LoVo (cell line): ENCODE measurements at regions not wholly inside any gene's neighbourhood (a gene's known extent, or its start where the extent isn't known, plus 50 kb on each side); places are given as distances from the start of the nearest gene placed in this dataset.
"Not testable (repeated sequence)": the region's sequence is repeated elsewhere in the genome, so short reads cannot be mapped to it uniquely, and the experiment has no call there.

Source experiments
- DNase-seq: peaks from one replicate; pipeline ENCODE4 v3.0.0-alpha.2; 2016; ENCODE audit warnings: low spot score

- no peak for DNase-seq
Measured at GRCh38 chr9:17083258-17083657, 51.6 kb upstream of the CNTLN start.

GRCh38 chr9:17082343-17083064, 52.3 kb upstream of the CNTLN start:
- DNase-seq = no peak

- no peak for DNase-seq
Measured at GRCh38 chr9:17081814-17082213, 53.0 kb upstream of the CNTLN start.

- no peak for DNase-seq
Measured at GRCh38 chr9:17081351-17081750, 53.5 kb upstream of the CNTLN start.

- no peak for DNase-seq
Measured at GRCh38 chr9:17075758-17076485, 58.9 kb upstream of the CNTLN start.

- DNase-seq = no peak
Measured at GRCh38 chr9:17075146-17075757, 59.6 kb upstream of the CNTLN start.

GRCh38 chr9:17072563-17072962, 62.3 kb upstream of the CNTLN start:
- not testable (repeated sequence) for DNase-seq

GRCh38 chr9:17068671-17069070, 66.2 kb upstream of the CNTLN start:
- no peak for DNase-seq

- no peak for DNase-seq
Measured at GRCh38 chr9:17065062-17065461, 69.8 kb upstream of the CNTLN start.

GRCh38 chr9:17064558-17064957, 70.3 kb upstream of the CNTLN start:
- DNase-seq = no peak

GRCh38 chr9:17063535-17064135, 71.2 kb upstream of the CNTLN start:
- peak; percentile 49 for DNase-seq

- DNase-seq = no peak
Measured at GRCh38 chr9:17062497-17062896, 72.3 kb upstream of the CNTLN start.

GRCh38 chr9:17060450-17060849, 74.4 kb upstream of the CNTLN start:
- DNase-seq = no peak

- no peak for DNase-seq
Measured at GRCh38 chr9:17059465-17059864, 75.4 kb upstream of the CNTLN start.

GRCh38 chr9:17057729-17058128, 77.1 kb upstream of the CNTLN start:
- no peak for DNase-seq

- no peak for DNase-seq
Measured at GRCh38 chr9:17052626-17053025, 82.2 kb upstream of the CNTLN start.

- DNase-seq = no peak
Measured at GRCh38 chr9:17045381-17045940, 89.4 kb upstream of the CNTLN start.

- DNase-seq = no peak
Measured at GRCh38 chr9:17031546-17031945, 103.3 kb upstream of the CNTLN start.

- DNase-seq = no peak
Measured at GRCh38 chr9:17025281-17025680, 109.6 kb upstream of the CNTLN start.

- DNase-seq = no peak
Measured at GRCh38 chr9:17024129-17024528, 110.7 kb upstream of the CNTLN start.

GRCh38 chr9:17021387-17021970, 113.4 kb upstream of the CNTLN start:
- no peak for DNase-seq

- DNase-seq = no peak
Measured at GRCh38 chr9:17019398-17019797, 115.4 kb upstream of the CNTLN start.
